ENCODE measurements at regions not wholly inside any gene's neighbourhood (a gene's known extent, or its start where the extent isn't known, plus 50 kb on each side); places are given as distances from the start of the nearest gene placed in this dataset.
"Not testable (repeated sequence)": the region's sequence is repeated elsewhere in the genome, so short reads cannot be mapped to it uniquely, and the experiment has no call there.

- H4K12ac ChIP-seq (ENCODE audit: low read depth, low read length); H3K23ac ChIP-seq (ENCODE audit: low read length); H3K18ac ChIP-seq (ENCODE audit: low read length); H3K4ac ChIP-seq (ENCODE audit: low read depth, low read length); H3K9ac ChIP-seq (ENCODE audit: low read length); H3K79me2 ChIP-seq (ENCODE audit: control insufficient read depth, insufficient read depth, low read length, poor library complexity); H3K27me3 ChIP-seq (ENCODE audit: insufficient read depth, low read length); H2AK5ac ChIP-seq (ENCODE audit: low read length); H3K9me3 ChIP-seq (ENCODE audit: insufficient read depth, low read depth, low read length); H2BK5ac ChIP-seq (ENCODE audit: low read depth, low read length, poor library complexity); DNase-seq; H3K36me3 ChIP-seq (ENCODE audit: control insufficient read depth in 1 of 2, insufficient read depth in 2 of 2, low read length in 2 of 2); H2AFZ ChIP-seq (ENCODE audit: insufficient read depth, low read length, poor library complexity); H3K4me2 ChIP-seq (ENCODE audit: low read length); H3K4me3 ChIP-seq (ENCODE audit: low read depth, low read length); H4K8ac ChIP-seq (ENCODE audit: low read depth, low read length); H2BK120ac ChIP-seq (ENCODE audit: insufficient read depth, low read length, poor library complexity); H4K91ac ChIP-seq (ENCODE audit: low read depth, low read length); H3K4me1 ChIP-seq (ENCODE audit: control insufficient read depth in 1 of 2, insufficient read depth in 2 of 2, low read length in 2 of 2); H3K14ac ChIP-seq (ENCODE audit: low read length); H2BK12ac ChIP-seq (ENCODE audit: low read length); H3K79me1 ChIP-seq (ENCODE audit: low read length); H3K27ac ChIP-seq (ENCODE audit: low read depth, low read length): not testable (repeated sequence)
- whole genome bisulfite sequencing (ENCODE audit: extremely low coverage, insufficient coverage, insufficient read length): no CpG with 5 or more reads among the region's 7 CpGs
Observed at GRCh38 chr2:130266836-130267235, 68.6 kb upstream of the TUBA3E start.

- H3K27me3 ChIP-seq (ENCODE audit: insufficient read depth, low read length); H3K23ac ChIP-seq (ENCODE audit: low read length); H3K4me2 ChIP-seq (ENCODE audit: low read length); H3K18ac ChIP-seq (ENCODE audit: low read length); H4K8ac ChIP-seq (ENCODE audit: low read depth, low read length); H2BK5ac ChIP-seq (ENCODE audit: low read depth, low read length, poor library complexity); H4K91ac ChIP-seq (ENCODE audit: low read depth, low read length); H2AK5ac ChIP-seq (ENCODE audit: low read length); H3K79me2 ChIP-seq (ENCODE audit: control insufficient read depth, insufficient read depth, low read length, poor library complexity); H3K14ac ChIP-seq (ENCODE audit: low read length); H2BK120ac ChIP-seq (ENCODE audit: insufficient read depth, low read length, poor library complexity); H3K9me3 ChIP-seq (ENCODE audit: insufficient read depth, low read depth, low read length); H3K79me1 ChIP-seq (ENCODE audit: low read length); H4K12ac ChIP-seq (ENCODE audit: low read depth, low read length); H3K4me1 ChIP-seq (ENCODE audit: control insufficient read depth in 1 of 2, insufficient read depth in 2 of 2, low read length in 2 of 2); H2AFZ ChIP-seq (ENCODE audit: insufficient read depth, low read length, poor library complexity); H3K4me3 ChIP-seq (ENCODE audit: low read depth, low read length); DNase-seq; H2BK12ac ChIP-seq (ENCODE audit: low read length); H3K4ac ChIP-seq (ENCODE audit: low read depth, low read length); H3K9ac ChIP-seq (ENCODE audit: low read length); H3K36me3 ChIP-seq (ENCODE audit: control insufficient read depth in 1 of 2, insufficient read depth in 2 of 2, low read length in 2 of 2); H3K27ac ChIP-seq (ENCODE audit: low read depth, low read length): not testable (repeated sequence)
- WGBS (ENCODE audit: extremely low coverage, insufficient coverage, insufficient read length): no CpG with 5 or more reads among the region's 12 CpGs
Observed at GRCh38 chr2:130265570-130266247, 67.5 kb upstream of the TUBA3E start.

- WGBS (ENCODE audit: extremely low coverage, insufficient coverage, insufficient read length): no CpG with 5 or more reads among the region's 9 CpGs
- H4K12ac ChIP-seq (ENCODE audit: low read depth, low read length); H2BK120ac ChIP-seq (ENCODE audit: insufficient read depth, low read length, poor library complexity); H3K79me2 ChIP-seq (ENCODE audit: control insufficient read depth, insufficient read depth, low read length, poor library complexity); H3K4me3 ChIP-seq (ENCODE audit: low read depth, low read length); H3K14ac ChIP-seq (ENCODE audit: low read length); H3K23ac ChIP-seq (ENCODE audit: low read length); H3K27ac ChIP-seq (ENCODE audit: low read depth, low read length); H2AFZ ChIP-seq (ENCODE audit: insufficient read depth, low read length, poor library complexity); H3K4me1 ChIP-seq (ENCODE audit: control insufficient read depth in 1 of 2, insufficient read depth in 2 of 2, low read length in 2 of 2); H2BK12ac ChIP-seq (ENCODE audit: low read length); H3K4ac ChIP-seq (ENCODE audit: low read depth, low read length); H3K18ac ChIP-seq (ENCODE audit: low read length); H3K36me3 ChIP-seq (ENCODE audit: control insufficient read depth in 1 of 2, insufficient read depth in 2 of 2, low read length in 2 of 2); H3K27me3 ChIP-seq (ENCODE audit: insufficient read depth, low read length); DNase-seq; H3K9me3 ChIP-seq (ENCODE audit: insufficient read depth, low read depth, low read length); H4K8ac ChIP-seq (ENCODE audit: low read depth, low read length); H2BK5ac ChIP-seq (ENCODE audit: low read depth, low read length, poor library complexity); H4K91ac ChIP-seq (ENCODE audit: low read depth, low read length); H3K79me1 ChIP-seq (ENCODE audit: low read length); H3K9ac ChIP-seq (ENCODE audit: low read length); H3K4me2 ChIP-seq (ENCODE audit: low read length); H2AK5ac ChIP-seq (ENCODE audit: low read length): not testable (repeated sequence)
Observed at GRCh38 chr2:130264901-130265320, 66.7 kb upstream of the TUBA3E start.

- Histone ChIP-seq H3K9ac (ENCODE audit: low read length) (no peak overlapping the region), H4K12ac (ENCODE audit: low read depth, low read length) (no peak overlapping the region), H2AFZ (ENCODE audit: insufficient read depth, low read length, poor library complexity) (no peak overlapping the region), H3K4me2 (ENCODE audit: low read length) (no peak overlapping the region), H3K79me2 (ENCODE audit: control insufficient read depth, insufficient read depth, low read length, poor library complexity) (no peaks in the 10 kb centered on the region), H3K23ac (ENCODE audit: low read length) (no peak overlapping the region), H3K27ac (ENCODE audit: low read depth, low read length) (no peak overlapping the region), H3K18ac (ENCODE audit: low read length) (no peak overlapping the region), H3K36me3 (ENCODE audit: control insufficient read depth in 1 of 2, insufficient read depth in 2 of 2, low read length in 2 of 2) (no peaks in the 10 kb centered on the region), H3K4me3 (ENCODE audit: low read depth, low read length) (no peak overlapping the region), H2BK5ac (ENCODE audit: low read depth, low read length, poor library complexity) (no peak overlapping the region), H3K27me3 (ENCODE audit: insufficient read depth, low read length) (no peaks in the 10 kb centered on the region), H4K8ac (ENCODE audit: low read depth, low read length) (no peak overlapping the region), H3K14ac (ENCODE audit: low read length) (no peak overlapping the region), H3K4ac (ENCODE audit: low read depth, low read length) (no peak overlapping the region), H4K91ac (ENCODE audit: low read depth, low read length) (no peak overlapping the region), H3K79me1 (ENCODE audit: low read length) (no peaks in the 10 kb centered on the region), H2BK12ac (ENCODE audit: low read length) (no peak overlapping the region), H2AK5ac (ENCODE audit: low read length) (no peak overlapping the region), H3K4me1 (ENCODE audit: control insufficient read depth in 1 of 2, insufficient read depth in 2 of 2, low read length in 2 of 2) (peaks cover 0 to 4% of the 10 kb centered on the region in 2 experiments), H3K9me3 (ENCODE audit: insufficient read depth, low read depth, low read length) (peaks cover 3% of the 10 kb centered on the region), H2BK120ac (ENCODE audit: insufficient read depth, low read length, poor library complexity) (no peak overlapping the region)
- no peak for DNase-seq
- WGBS (ENCODE audit: extremely low coverage, insufficient coverage, insufficient read length): no CpG with 5 or more reads among the region's 5 CpGs
Observed at GRCh38 chr2:130264501-130264900, 66.3 kb upstream of the TUBA3E start.

Measured in trophoblast cell (in vitro differentiated cells and primary cell).